Daoy (cell line): ENCODE measurements at regions not wholly inside any gene's neighbourhood (a gene's known extent, or its start where the extent isn't known, plus 50 kb on each side); places are given as distances from the start of the nearest gene placed in this dataset.

ENCODE experiments used
- DNase-seq: peaks from one replicate; pipeline ENCODE4 v3.0.0-alpha.2; 2015; ENCODE audit warnings: low read depth

DNA sequence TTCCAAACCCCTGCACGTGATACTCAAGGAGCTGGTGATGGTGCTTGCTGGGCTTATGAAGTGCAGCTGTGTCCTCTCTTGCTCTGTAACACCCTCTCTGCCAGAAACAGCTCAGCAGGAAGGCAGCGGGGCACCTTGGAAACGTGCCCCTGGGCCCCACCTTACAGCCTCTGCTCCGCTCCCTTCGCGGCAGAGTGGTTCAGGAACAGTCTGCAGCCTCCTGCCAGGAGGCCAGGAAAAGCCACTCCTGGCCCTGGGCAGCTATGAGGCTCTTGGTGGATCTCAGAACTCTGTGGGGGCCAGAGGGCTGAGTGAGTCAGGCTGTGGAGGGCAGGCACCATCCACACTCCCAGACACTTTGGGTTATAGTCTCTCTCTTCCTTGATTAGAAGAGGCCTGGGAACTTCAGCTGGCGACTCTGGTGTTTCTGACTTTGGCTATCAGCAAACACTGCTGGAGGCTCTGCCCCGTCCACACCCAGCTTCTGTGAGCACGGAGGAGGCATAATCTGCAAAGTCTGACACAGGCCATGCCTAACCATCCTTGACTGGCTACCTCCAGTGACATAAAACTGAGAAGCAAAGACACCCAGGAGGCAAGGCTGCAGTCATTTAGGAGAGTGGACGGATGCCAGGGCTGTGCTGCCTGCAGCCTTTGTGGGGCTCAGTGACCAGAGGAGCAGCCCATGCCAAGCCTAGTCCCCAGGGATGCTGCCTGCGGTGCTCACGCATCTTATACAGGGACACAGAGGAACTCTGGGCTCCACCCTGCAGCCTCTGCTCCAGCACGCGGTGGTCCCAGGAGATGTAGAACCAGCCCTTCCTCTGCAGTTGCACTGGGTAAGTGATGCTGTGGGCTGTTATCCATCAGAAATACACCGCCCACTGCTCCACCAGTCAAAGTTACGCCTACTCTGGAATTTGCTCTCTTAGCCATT, 65.3 kb downstream of the METRNL start:
- no peak for DNase-seq

DNA sequence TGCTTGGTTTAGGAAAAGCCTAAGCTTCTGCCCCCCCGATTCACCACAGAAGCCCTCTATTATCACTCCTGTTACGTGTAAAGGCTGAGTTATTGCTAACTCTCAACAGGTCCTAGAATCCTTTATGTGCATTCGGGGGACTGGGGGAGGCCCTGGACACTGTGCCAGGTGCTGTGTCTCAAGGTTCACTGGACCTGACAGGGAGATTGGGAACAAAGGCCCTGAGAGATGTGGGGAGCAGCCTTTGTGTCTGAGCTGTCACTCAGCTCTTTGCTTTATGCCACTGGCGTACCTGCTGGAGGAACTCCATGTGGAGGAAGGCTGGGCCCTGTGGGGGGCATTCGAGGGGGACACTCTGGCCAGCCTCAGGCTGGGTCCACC, 65.9 kb downstream of the METRNL start:
- no peak for DNase-seq

DNA sequence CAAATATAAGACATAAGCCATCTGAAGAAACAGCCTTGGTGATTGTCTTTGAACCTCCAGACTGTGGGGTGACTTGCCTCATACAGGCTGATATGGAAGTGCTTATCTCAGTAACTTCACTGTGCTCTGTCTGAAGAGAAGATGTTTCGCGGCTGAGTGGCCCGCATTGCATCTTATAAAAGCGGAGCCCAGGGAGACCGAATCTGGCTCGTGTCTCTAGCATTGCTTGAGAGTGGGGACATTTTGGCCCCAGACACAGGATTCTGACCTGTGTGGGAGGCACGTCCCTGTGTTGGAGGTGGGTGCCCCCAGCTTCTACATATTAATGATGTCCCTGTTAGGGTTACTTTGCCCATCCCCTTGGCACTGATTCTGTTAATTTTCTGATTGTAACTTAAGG, 66.4 kb downstream of the METRNL start:
- DNase-seq, result no peak

DNA sequence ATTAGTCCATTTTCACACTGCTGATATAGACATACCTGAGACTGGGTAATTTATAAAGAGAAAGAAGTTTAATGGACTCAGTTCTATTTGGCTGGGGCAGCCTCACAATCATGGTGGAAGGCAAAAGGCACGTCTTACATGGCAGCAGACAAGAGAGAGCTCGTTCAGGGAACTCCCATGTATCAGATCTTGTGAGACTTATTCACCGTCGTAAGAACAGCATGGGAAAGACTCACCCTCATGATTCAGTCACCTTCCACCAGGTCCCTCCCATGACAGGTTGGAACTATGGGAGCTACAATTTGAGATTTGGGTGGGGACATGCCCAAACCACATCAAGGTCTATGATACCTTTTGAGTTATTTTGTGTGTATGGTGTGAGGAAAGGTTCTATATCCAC, 66.9 kb downstream of the METRNL start:
- DNase-seq, result no peak

DNA sequence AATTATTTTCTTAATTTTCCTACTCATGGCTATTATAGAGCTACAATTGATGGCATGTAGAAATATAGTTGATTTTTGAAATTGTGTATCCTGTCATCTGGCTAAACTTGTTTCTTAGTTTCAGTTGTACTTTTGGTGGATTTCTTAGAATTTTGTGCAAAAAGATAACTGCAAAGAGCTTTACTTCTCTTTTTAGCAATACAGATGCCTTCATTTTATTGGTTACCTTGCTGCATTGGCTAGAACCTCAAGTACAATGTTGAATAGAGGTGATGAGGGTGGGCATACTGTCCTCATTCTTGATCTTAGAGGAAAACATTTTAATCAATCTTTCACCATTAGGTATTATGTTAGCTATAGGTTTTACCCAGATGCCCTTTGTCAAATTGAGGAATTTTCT, 67.9 kb downstream of the METRNL start:
- no peak for DNase-seq

DNA sequence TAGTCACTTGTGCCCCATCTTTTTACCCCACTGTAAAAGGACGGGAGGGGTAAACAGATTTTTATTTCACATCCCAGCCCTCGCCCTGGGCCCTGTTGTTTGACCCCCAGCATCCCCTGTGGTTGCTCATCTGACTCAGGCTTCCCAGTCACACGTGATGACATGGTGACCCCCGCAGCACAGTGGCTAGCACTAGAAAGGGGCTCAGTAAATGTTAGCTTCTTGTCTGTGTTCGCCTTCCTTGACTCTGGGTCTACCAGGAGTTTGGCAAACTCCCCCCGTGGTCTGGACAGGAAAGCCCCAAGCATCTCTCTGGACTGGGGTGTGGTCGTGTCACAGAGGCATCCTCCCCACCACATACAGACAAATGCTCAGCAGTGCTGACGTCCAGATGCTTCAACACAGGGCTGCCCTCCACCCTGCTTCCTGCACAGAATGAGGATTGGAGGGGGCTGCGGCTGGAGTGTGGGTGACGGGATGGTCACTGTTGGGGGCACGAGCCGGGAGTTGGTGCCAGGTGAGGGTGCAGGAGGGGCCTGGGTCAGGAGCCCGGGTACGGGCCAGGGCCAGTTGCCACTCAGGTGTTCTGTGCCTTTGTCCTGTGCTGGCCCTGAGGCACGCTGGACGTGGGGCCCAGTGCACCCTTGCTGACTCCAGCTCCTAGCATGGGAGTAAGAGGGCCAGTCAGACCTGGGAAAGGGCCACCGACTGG, 69.1 kb downstream of the METRNL start:
- DNase-seq, result no peak

DNA sequence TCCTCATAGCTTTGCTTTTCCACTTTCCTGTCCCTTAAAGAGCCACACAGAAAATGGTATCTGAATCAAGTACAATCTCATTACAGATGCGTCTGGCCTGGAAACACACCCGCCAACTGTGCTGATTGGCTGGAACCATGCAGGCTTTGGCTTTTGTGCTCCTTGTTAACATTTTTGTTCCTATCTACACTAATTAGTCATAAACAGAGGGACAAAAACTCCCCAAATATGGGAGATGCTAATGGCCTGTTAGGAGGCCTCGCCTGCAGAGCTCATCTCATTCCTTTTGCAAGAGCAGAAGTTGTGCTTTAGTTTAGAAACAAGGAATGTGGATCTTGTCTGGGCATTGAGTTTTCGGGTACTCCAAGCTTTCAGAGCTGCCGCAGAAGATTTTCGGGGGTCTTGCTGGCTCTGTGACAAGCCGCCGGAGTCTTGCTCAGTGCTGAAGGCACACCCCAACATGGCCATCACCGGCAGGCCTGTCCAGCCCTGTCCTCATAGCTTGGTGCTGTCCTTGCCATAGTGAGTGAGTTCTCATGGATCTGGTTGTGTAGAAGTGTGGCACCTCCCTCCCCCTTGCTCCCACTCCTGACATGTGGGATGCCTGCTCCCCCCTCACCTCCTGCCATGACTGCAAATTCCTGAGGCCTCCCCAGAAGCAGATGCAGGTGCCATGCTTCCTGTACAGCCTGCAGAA, 69.8 kb downstream of the METRNL start:
- no peak for DNase-seq

DNA sequence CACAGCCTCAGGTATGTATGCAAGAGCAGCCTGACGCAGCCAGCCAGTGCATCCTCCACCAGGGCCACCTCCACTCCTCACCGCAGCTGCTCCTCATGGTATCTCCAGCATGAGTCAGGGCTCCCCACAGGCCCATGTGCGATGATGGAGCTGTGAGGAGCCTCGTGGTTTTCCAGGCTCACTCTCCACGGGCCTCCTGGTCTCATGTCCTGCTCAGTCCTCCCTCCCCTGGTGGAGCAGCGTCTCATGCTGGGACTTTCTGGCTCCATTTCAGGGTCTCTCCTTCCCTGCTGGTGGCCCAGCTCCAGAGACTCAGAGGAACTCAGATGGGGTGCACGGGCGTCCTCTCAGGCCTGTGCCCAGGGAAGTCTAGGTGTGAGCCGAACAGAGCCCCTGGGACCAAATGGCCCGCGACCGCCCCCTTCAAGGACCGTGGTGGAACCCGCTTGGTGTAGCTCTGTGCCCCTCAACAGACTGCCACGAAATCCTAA, 70.4 kb downstream of the METRNL start:
- no peak for DNase-seq

DNA sequence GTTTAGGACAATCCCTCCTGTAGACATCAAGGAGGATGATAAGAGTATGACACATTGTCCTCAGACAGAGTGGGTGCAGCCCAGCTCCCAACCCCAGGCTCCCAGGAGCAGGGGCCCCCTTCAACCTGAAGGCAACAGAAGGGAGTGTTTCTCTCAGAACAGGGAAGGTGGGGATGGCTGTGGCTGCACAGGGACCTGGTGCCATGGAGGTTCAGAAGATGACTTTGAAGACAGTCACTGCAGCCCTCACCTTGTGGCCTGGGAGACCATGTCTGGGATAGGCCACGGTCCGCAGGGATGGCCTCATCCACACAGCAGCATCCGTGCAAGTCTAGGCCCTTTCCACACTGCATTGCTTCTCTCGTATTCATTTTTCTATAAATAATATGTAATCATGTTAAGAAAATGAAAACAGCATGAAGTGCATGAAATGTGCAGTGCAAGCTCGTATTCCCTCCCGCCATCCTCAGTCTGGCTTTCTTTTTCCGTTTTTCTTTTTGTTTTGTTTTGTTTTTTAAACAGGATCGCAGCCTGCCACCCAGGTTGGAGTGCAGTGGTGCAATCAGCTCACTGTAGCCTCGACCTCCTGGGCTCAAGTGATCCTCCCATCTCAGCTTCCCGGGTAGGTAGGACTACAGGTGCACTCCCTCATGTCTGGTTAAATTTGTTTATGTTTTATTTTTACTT, 71.1 kb downstream of the METRNL start:
- DNase-seq, result no peak

DNA sequence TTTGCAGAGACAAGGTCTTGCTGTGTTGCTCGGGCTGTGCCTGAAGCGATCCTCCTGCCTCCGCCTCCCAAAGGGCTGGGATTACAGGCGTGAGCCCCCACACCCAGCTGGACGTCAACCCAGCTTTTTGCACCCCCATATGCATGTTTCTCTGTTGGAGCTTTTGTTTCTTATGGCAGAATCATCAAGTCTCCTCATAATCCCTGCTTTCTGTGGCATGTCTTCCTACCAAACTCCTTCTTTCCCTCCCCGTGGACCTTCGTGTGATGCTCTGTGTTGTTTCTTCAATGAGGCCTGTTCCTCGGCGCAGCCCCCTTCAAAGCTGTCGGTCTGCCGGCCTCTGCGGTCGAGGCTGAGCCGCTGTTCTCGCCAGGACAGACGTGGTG, 71.6 kb downstream of the METRNL start:
- no peak for DNase-seq

DNA sequence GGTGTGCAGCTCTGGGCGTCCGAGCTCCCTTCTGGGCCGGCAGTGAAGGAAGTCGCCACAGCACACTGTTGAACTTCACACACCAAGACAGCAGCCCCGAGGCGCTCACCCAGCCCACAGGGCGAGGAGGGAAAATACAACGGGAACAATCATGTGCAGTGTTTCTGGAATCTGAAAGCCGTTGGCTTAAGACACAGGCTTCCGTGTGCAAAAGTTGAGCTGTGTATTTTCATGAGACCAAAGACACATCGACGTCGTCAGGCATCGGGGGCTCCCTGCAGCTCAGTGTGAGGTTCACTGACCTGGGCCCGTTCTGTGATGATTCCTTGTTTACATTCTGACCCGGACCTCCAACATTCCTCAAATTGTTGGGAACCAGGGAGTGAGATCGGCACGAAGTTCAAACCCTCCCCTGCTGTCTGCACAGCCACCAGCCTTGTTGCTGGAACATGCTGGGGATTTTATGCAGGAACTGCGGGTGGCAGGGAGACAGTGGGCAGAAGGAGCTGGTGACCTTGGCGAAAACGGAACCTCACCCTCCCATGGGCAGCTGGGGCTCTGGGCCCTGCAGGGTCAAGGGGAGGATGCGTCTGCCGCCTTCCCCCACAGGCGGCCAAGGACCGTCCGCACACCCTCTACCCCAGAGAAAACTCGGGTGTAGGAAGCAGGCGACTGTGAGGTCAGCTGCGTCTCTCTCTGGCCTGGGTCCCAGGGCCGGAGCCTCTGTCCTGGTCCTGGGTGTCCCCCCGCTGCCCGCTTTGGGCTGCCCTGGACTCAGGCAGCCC, 72.2 kb downstream of the METRNL start:
- no peak for DNase-seq

DNA sequence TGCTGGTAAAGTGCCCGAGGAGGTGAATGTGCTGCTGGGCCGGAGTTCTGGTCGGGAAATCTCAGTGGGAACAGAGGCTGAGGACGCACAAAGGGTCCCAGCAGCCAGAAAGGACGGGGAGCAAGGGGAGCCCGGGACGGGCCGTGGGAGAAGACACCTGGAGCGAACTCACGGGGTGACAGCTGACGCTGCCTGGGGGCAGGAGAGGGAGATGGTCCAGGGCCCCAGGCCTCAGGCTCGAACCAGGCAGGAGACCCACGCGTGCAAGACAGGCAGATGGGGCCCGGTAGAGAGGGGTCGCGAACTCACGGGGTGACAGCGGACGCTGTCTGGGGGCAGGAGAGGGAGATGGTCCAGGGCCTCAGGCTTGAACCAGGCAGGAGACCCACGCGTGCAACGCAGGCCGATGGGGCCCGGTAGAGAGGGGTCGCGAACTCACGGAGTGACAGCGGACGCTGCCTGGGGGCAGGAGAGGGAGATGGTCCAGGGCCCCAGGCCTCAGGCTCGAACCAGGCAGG, 72.9 kb downstream of the METRNL start:
- DNase-seq, result no peak

DNA sequence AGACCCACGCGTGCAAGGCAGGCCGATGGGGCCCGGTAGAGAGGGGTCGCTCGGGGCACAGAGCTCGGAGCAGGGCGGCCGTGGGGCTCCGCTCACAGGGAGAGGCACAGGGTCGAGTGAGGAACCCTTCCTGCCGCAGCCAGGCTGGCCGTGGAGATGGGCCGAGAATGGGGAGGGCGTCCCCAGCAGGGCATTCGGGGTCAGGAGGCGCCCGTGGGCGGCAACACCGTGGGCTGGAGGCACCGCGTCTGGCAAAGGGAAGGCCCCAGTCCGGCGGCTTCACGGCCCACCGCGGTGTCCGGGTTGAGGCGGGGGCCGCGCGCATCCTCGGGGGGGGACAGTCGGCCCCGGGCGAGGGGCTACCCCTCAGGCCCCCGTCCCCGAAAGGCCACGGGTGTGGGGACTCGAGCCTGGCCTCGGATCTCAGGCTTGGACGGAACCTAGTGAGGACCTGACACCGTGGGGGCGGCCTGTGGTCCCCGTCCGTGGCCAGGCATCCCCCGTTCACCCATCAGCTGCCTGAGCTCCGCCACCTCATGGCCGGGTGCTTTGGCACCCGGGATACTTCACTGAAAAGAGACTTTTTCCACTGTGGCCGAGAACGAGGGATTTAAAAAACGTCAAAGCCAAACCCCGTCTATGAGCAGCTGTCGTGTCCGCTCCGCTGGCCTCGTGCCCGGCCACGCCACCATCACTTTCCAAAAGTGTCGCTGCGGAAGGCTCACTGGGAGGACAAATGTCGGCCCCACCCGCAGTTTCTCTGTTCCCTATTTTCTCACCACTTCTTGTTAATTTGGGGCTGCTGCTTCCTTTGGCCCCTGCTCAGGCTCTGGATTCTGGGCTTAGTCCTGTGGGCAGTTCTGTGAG, 73.6 kb downstream of the METRNL start:
- no peak for DNase-seq

DNA sequence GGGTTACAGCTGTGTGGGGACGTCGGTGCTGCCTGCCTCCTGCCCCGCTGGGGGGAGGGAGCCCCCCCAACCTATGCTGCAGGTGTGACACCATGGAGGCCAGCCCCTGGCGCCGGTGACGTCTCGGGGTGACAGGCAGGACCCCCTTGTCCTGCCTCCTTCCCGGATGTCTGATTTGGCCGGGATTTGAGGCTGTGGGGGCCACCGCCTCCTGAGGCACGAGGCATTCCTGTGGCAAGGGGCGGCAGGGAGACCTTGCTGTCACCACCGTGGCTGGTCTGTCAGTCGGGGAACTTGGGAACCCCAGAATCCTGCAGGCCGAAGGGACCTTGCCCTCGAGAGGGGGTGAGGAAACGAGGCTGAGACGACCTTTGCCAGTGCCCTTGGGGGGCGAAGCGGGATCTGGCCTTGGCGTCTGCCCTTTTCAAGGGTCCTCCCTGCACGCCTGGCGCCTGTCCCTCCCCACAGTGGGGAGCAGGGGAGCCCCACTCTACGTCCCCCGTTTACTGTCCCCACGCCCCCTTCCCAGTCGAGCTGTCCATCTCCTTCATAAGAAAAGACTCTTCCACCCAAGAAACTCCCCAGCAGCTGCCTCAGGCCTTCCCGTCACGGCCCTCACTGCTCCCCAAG, 74.4 kb downstream of the METRNL start:
- no peak for DNase-seq

DNA sequence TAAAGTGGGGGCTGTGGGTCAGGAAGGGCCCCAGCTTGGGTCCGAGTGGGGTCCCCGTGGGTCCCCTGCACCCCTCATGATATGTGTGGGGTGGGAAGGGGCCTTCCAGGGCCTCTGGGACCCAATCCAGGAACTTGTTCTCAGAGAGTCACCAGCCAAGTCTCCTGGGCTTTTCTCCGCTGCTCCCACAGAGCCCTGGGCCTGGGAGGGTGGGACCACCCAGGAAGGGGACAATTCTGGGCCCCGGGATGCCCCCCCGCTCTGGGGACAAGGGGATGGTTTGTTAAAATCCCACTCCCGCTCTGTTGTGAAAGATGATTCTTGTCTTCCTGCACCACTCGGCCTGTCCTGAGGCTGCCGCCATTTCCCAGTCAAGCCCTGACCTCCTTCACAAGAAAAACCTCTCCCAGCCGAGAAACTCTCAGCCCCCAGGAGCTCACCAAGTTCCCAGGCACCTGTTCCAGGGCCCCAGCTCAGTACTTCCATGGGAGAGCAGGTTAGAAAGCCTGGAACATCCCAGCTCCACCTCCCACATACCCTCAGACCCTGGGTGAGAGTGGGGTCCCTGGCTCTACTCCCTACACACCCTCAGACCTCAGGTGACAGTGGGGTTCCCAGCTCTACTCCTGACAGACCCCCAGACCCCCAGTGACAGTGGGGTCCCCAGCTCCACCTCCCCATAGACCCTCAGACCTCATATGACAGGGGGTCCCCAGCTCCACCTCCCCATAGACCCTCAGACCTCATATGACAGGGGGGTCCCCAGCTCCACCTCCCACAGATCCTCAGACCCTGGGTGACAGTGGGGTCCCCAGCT, 75.1 kb downstream of the METRNL start:
- no peak for DNase-seq

DNA sequence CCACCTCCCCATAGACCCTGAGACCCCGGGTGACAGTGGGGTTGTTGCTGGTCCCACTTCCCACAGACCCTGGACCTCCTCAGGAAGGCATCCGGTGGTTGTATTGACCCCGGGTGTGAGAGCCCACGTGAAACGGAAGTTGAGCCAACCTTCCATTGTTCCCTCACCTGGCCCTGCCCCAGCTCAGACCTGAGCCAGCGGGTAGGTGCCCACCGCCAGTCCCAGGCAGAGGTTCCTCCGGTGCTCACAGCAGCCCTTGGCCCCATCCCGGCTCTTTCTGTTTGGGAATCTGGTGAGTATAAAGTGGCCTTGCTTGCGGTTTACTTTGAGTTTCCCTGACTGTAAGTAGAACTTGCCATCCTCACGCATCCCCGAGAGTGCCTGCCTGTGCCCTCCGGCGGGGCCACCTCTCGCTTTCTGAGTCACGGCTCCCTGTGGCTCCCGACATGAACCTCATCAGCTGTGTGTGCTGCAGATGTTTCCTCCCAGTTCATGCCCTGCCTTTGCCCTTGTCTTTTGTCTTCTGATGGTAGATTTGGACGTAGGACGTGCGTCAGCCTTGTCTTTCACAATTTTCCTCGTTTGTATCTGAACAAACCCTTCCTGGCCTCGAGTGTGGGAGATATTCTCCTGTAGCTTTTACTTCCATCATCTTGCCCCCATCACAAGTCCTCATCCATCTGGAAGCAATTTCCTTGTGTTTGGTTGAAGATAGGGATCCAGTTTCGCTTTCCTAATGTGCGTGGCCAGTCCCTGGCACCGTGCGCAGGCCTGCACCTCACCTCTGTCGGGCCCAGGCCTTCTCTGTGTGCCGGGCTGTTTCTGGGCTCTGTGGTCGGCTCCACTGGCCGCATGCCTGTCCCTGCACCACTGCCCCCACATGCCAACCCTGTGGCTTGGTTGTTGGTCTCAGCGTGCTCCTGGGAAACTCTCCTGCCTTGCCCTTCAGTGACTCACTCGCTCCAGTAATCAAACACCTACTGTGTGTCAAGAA, 76.0 kb downstream of the METRNL start:
- DNase-seq, result peak; percentile 96

DNA sequence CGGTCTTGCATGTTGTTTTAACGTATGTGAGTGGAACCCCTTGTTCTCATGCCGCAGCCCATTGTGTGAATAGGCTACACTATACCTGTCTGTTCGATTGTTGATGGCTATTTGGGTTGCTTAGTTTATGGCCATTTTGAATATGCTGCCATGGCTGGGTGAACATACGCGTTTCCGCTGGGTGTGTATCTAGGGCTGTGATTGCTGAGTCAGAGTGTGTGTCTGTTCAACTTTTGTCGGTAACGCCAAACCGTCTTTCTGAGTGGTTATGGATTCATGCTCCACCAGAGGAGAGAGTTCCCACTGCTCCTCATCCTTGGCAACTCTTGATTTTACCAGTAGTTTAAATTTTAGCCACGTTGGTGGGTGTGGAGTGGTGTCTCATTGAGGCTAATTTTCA, 77.0 kb downstream of the METRNL start:
- DNase-seq, result no peak
